HG02571 (cell line): ENCODE measurements at regions not wholly inside any gene's neighbourhood (a gene's known extent, or its start where the extent isn't known, plus 50 kb on each side); places are given as distances from the start of the nearest gene placed in this dataset.

Experiments used
- ATAC-seq: cut with Tn5 transposase; IDR thresholded peaks from one replicate; pipeline ENCODE4 v1.9.1; 2021; ENCODE audit warnings: mild to moderate bottlenecking, moderate library complexity; ENCODE audit not compliant: unreplicated experiment

GRCh38 chr15:97200161-97200560 is 760.3 kb upstream of the ARRDC4 start:
- no peak for ATAC-seq

- ATAC-seq = no peak
Observed at GRCh38 chr15:97210277-97210676, 750.2 kb upstream of the ARRDC4 start.

- no peak for ATAC-seq
Observed at GRCh38 chr15:97215629-97216028, 744.9 kb upstream of the ARRDC4 start.

GRCh38 chr15:97224191-97224641 is 736.3 kb upstream of the ARRDC4 start:
- no peak for ATAC-seq

DNA sequence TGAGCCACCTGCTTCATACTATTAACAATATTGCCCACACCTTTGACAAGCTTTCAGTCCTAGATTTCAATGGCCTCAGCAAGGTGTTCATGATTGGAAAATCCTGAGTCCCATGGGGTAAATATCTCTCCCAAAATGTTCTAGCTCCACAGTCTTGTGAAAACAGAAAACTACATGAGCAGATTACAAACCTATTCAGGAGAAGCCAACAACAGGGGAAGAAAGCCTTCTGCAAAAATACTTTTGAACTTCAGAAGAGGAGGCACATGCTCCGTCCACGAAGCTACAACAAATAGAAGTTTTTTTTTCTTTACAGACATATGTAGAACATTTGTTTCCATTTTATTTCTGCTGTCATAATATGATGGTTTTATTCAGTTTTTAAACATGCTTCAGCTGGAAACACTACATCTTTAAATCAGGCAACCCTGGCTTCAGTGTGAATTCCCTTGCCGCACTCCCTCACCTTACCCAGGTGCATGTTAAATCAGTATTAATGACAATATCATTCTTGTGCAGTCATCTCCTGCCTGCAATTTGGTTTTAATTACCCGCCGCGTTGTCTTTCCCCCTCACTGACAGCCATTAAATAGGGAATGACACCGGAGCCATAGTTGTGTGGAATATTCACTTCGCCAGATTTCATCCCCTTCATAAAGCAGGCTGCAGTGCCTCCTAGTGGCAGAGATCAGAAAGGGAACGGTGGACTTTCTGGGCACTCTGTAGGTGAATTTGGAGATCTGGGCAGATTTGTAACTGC is 725.5 kb upstream of the ARRDC4 start:
- no peak for ATAC-seq

GRCh38 chr15:97235611-97235985 is 724.9 kb upstream of the ARRDC4 start:
- no peak for ATAC-seq

DNA sequence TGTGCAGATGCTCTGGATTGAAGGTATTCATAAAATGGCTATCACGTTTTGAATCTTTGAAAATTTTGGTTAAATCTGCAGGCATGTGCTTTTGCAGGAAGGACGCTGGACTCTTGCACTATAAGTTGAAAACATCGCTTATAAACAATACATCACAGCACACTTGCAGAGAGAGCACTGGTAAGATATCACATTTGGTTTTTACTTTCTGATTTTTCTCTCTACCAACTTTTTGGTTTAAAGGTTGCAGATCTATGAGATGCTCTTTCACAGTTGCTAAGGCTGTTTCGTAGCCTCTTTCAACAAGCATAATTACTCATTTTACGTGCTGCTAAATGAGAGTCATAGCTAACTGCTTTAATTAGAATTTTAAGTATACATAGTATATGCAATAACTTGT is 724.4 kb upstream of the ARRDC4 start:
- no peak for ATAC-seq

DNA sequence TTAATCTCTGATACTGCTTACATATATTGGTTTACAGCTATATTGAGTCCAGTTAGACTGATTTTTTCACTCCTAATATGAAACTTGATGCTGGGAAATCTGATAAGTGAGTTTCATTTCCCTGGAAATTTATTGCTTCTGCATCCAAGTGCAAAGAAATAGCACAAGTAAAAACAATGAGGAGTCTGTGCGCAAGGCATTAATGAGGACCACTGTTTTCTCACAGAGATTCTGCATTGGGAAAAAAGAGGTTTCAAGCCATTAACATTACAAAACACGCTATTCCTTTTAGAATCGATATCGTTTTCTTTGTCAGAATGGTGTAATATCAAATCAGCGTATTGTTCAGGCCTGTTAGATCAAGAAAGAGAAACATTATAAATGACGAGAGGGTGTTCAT is 723.3 kb upstream of the ARRDC4 start:
- no peak for ATAC-seq

GRCh38 chr15:97248376-97248775 is 712.1 kb upstream of the ARRDC4 start:
- ATAC-seq = no peak

GRCh38 chr15:97259943-97260342 is 700.6 kb upstream of the ARRDC4 start:
- ATAC-seq = no peak

- ATAC-seq = no peak
Observed at GRCh38 chr15:97301166-97301565, 659.3 kb upstream of the ARRDC4 start.

- ATAC-seq = no peak
Observed at GRCh38 chr15:97316362-97316761, 644.1 kb upstream of the ARRDC4 start.

- ATAC-seq = no peak
Observed at GRCh38 chr15:97317163-97317562, 643.3 kb upstream of the ARRDC4 start.

GRCh38 chr15:97319291-97319690 is 641.2 kb upstream of the ARRDC4 start:
- no peak for ATAC-seq

DNA sequence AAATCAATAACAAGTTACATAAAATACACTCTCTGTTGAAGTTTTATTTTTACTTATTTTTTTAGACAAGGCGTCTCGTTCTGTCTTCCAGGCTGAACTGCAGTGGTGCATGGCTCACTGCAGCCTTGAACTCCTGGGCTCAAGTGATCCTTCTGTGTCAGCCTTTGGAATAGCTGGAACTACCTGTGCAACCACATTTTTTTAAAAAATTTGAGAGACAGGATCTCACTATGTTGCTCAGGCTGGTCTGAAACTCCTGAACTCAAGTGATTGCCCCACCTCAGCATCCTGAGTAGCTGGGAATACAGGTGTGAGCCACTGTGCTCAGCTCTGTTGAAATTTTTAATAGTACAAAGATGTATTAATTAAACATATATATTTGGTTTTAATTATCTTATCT is 614.3 kb upstream of the ARRDC4 start:
- no peak for ATAC-seq

DNA sequence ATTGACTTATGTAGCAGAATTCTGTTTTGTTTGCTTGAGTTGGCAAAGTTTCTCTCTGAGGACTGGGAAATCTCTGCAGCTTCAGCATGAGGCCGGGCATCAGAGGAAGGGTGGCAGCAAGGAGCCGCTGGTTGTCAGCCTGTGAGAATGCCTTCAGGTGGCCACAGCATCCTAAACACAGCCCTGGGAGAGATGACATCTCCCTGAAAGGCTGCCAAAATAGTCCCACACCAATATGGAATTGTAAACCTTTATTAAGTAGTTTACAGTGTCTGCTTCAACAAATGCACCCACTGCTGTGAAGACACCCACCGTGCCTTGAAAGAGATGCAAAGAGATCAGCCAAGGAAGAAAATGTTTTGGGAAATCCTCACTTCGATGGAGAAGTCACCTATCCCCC is 609.7 kb upstream of the ARRDC4 start:
- ATAC-seq = no peak

- ATAC-seq = no peak
Observed at GRCh38 chr15:97383516-97383915, 577.0 kb upstream of the ARRDC4 start.

DNA sequence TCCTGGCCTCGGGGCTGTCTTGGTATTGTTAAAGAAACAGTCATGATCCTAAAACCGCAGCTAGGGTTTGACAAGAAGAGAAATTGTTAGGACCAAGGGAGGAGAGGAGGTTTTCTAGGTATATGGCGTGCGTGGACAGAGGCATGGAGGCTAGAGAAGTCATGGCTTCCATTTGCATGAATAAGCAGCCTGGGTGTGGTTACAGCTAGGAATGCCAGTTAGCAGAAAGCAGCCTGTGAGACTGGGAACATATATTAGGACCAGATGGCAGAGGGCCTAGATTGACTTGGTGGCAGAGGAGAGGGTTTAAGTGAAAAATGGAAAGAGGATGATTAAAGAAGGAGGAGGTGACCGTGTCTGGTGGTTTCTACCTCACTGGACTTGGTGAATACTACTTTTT is 573.6 kb upstream of the ARRDC4 start:
- no peak for ATAC-seq

GRCh38 chr15:97401195-97401594 is 559.3 kb upstream of the ARRDC4 start:
- no peak for ATAC-seq

DNA sequence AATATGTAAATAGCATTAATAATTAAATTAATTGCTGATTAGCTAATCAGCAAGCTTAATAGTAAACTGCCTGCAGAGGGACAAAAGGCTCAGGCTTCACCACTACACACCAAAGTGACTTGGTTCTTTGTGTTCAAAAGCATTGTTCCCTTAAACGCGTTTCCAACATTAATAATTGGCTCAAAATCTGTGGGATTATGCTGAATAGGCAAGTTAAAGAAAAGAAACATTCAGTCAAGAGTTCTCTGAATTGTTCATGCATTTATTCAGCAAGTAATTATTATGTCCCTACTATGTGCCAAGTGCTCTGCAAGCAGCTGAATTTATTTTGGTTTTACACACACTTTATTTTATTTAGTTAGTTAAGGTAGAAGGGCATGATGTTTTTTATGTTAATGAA is 558.5 kb upstream of the ARRDC4 start:
- no peak for ATAC-seq

DNA sequence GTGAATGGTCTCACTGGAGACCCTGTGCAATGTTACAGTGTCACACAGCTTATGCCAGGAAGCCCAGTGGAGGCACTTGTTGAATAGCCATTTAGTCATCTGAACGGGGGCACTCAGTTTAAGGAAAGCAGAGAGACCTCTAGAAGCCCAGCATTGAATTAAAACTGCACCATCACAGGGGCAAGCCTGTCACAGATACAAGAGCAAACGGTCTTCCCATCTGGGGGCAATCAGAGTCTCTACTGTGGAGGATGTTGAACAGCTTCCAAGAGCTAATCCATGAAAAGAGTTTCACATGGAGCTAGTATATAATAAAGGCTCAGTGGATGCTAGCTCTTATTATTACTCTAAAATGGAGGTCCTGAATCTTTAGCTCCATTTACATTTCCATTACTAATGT is 553.7 kb upstream of the ARRDC4 start:
- no peak for ATAC-seq

- no peak for ATAC-seq
Observed at GRCh38 chr15:97410897-97411575, 549.5 kb upstream of the ARRDC4 start.

DNA sequence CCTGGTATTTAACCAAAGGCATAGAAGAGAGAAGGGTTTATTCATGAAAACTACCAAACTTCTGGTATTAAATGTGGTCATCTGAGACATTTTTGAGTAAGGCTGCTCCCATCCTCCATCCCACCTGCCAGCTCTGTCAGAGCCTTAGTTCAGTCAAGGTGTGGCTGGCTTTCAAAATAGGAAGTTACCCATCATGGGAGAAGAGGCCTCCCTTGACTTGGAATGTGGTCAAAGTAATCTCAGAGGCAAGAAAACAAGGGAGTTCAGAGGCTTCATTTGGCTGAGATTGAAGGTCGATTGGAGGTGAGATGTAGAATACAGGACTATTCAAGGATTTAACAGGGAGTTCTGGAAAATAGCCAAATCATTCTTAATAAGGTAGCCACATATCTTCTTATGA is 540.4 kb upstream of the ARRDC4 start:
- ATAC-seq = no peak
